ENCODE measurements at regions not wholly inside any gene's neighbourhood (a gene's known extent, or its start where the extent isn't known, plus 50 kb on each side); places are given as distances from the start of the nearest gene placed in this dataset.

GRCh38 chr6:163999475-164000125, 585.1 kb downstream of the QKI start:
- no peak overlapping the region for H3K4me3 ChIP-seq
- intact Hi-C loops (cut with micrococcal nuclease) = no loop called here
- no peaks in the 10 kb centered on the region for H3K9me3 ChIP-seq (replicated peaks)
- DNase-seq = no peak
- no peak for TF ChIP-seq CTCF (IDR thresholded peaks at IDR 0.05; ENCODE audit: borderline replicate concordance)
- H3K4me1 ChIP-seq = no peaks in the 10 kb centered on the region
- H3K27ac ChIP-seq (replicated peaks) = no peak overlapping the region
- H3K36me3 ChIP-seq = no peaks in the 10 kb centered on the region
- H3K27me3 ChIP-seq (ENCODE audit: low read depth) = no peaks in the 10 kb centered on the region

GRCh38 chr6:163998496-163998895, 584.0 kb downstream of the QKI start:
- no peaks in the 10 kb centered on the region for H3K9me3 ChIP-seq (replicated peaks)
- no peak overlapping the region for H3K4me3 ChIP-seq
- intact Hi-C loops (cut with micrococcal nuclease) = no loop called here
- TF ChIP-seq CTCF (IDR thresholded peaks at IDR 0.05; ENCODE audit: borderline replicate concordance) = no peak
- no peaks in the 10 kb centered on the region for H3K4me1 ChIP-seq
- H3K36me3 ChIP-seq = no peaks in the 10 kb centered on the region
- no peaks in the 10 kb centered on the region for H3K27me3 ChIP-seq (ENCODE audit: low read depth)
- DNase-seq = no peak
- no peak overlapping the region for H3K27ac ChIP-seq (replicated peaks)

GRCh38 chr6:163996491-163996890, 582.0 kb downstream of the QKI start:
- H3K36me3 ChIP-seq = no peaks in the 10 kb centered on the region
- TF ChIP-seq CTCF (IDR thresholded peaks at IDR 0.05; ENCODE audit: borderline replicate concordance) = no peak

DNA sequence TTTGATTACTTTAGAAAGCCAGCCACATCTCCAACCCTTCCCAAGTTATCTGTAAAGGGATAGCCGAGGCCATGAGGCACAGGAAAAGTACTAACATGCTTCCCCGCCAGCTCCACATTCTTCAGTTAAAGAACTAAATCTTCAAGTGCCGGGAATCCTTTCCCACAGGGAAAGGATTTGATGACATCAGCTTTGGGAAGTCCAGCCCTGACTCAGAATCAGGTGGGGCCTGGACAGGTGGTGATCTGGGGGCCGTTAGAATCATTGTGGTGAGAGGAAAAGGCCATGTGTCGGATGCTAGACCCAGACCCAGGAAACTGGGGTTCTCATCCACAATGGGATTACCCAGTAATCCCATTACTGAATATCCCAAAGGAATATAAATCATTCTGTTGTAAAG, 580.0 kb downstream of the QKI start:
- intact Hi-C loops (cut with micrococcal nuclease) = no loop called here
- no peaks in the 10 kb centered on the region for H3K27me3 ChIP-seq (ENCODE audit: low read depth)
- no peak overlapping the region for H3K27ac ChIP-seq (replicated peaks)
- TF ChIP-seq CTCF (IDR thresholded peaks at IDR 0.05; ENCODE audit: borderline replicate concordance) = no peak
- no peak for DNase-seq
- H3K36me3 ChIP-seq = no peaks in the 10 kb centered on the region
- no peaks in the 10 kb centered on the region for H3K9me3 ChIP-seq (replicated peaks)
- H3K4me1 ChIP-seq = no peaks in the 10 kb centered on the region
- no peak overlapping the region for H3K4me3 ChIP-seq

More at GRCh38 chr6:163996491-163996890, 582.0 kb downstream of the QKI start:
- no peaks in the 10 kb centered on the region for H3K9me3 ChIP-seq (replicated peaks)
- intact Hi-C loops (cut with micrococcal nuclease) = no loop called here
- H3K27me3 ChIP-seq (ENCODE audit: low read depth) = no peaks in the 10 kb centered on the region
- H3K4me1 ChIP-seq = no peaks in the 10 kb centered on the region
- DNase-seq = no peak
- H3K4me3 ChIP-seq = no peak overlapping the region
- no peak overlapping the region for H3K27ac ChIP-seq (replicated peaks)

- no peak overlapping the region for H3K27ac ChIP-seq (replicated peaks)
- no peak for DNase-seq
- no peak for TF ChIP-seq CTCF (IDR thresholded peaks at IDR 0.05; ENCODE audit: borderline replicate concordance)
- H3K4me1 ChIP-seq = no peaks in the 10 kb centered on the region
- H3K36me3 ChIP-seq = no peaks in the 10 kb centered on the region
- no peak overlapping the region for H3K4me3 ChIP-seq
- H3K27me3 ChIP-seq (ENCODE audit: low read depth) = no peaks in the 10 kb centered on the region
- no peaks in the 10 kb centered on the region for H3K9me3 ChIP-seq (replicated peaks)
- intact Hi-C loops (cut with micrococcal nuclease) = no loop called here
Observed at GRCh38 chr6:163992701-163993100, 578.2 kb downstream of the QKI start.

Measured in left ventricle myocardium inferior (tissue), 1 donor.